ENCODE measurements at regions not wholly inside any gene's neighbourhood (a gene's known extent, or its start where the extent isn't known, plus 50 kb on each side); places are given as distances from the start of the nearest gene placed in this dataset.

DNA sequence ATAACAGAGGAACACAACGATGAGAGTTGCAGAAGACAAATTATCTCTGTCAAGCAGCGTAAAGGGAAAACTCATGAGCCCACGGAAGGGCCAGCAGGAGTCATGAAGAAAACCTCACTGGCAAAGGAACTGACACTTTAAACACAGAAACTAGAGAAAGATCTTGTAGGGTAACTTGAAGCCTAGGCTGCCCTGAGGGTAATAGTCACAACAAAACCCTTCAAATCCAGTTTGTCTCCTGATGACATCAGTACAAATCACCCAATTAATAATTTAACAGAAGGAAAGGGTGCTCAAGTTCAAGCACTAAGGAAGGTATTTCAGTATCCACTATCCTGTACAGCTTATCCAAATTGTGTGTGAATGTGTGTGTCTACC lies 549.1 kb downstream of the MTRR start:
- H3K27me3 ChIP-seq (ENCODE audit: insufficient read depth, low read length): no peaks in the 10 kb centered on the region
- no peak overlapping the region for H2AFZ ChIP-seq (ENCODE audit: low read length)
- H3K9me2 ChIP-seq (ENCODE audit: low read depth, low read length): no peaks in the 10 kb centered on the region
- no peak for TF ChIP-seq EZH2 (IDR thresholded peaks at IDR 0.05; ENCODE audit: borderline replicate concordance, low read length)
- TF ChIP-seq, protein P1, sequence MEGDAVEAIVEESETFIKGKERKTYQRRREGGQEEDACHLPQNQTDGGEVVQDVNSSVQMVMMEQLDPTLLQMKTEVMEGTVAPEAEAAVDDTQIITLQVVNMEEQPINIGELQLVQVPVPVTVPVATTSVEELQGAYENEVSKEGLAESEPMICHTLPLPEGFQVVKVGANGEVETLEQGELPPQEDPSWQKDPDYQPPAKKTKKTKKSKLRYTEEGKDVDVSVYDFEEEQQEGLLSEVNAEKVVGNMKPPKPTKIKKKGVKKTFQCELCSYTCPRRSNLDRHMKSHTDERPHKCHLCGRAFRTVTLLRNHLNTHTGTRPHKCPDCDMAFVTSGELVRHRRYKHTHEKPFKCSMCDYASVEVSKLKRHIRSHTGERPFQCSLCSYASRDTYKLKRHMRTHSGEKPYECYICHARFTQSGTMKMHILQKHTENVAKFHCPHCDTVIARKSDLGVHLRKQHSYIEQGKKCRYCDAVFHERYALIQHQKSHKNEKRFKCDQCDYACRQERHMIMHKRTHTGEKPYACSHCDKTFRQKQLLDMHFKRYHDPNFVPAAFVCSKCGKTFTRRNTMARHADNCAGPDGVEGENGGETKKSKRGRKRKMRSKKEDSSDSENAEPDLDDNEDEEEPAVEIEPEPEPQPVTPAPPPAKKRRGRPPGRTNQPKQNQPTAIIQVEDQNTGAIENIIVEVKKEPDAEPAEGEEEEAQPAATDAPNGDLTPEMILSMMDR (IDR thresholded peaks at IDR 0.05; ENCODE audit: low read length): no peak
- H3K36me3 ChIP-seq (ENCODE audit: insufficient read depth, low read length): no peaks in the 10 kb centered on the region
- no peak overlapping the region for H3K9ac ChIP-seq (ENCODE audit: low read length)
- H3K79me2 ChIP-seq (ENCODE audit: insufficient read depth, low read length): no peaks in the 10 kb centered on the region
- no peaks in the 10 kb centered on the region for H3K4me1 ChIP-seq (ENCODE audit: insufficient read depth, low read length, severe bottlenecking)
- no peaks in the 10 kb centered on the region for H3K9me3 ChIP-seq (ENCODE audit: low read length)
- H3K4me3 ChIP-seq (ENCODE audit: low read depth, low read length, poor library complexity, severe bottlenecking): no peak overlapping the region
- no peak overlapping the region for H3K4me2 ChIP-seq (ENCODE audit: low read length)
- H4K20me1 ChIP-seq (ENCODE audit: insufficient read depth, low read length): no peaks in the 10 kb centered on the region
- no peak overlapping the region for H3K27ac ChIP-seq (ENCODE audit: low read depth, low read length, poor library complexity, severe bottlenecking)
- no peaks in the 10 kb centered on the region for H3F3A ChIP-seq (ENCODE audit: insufficient read depth, low read length)

DNA sequence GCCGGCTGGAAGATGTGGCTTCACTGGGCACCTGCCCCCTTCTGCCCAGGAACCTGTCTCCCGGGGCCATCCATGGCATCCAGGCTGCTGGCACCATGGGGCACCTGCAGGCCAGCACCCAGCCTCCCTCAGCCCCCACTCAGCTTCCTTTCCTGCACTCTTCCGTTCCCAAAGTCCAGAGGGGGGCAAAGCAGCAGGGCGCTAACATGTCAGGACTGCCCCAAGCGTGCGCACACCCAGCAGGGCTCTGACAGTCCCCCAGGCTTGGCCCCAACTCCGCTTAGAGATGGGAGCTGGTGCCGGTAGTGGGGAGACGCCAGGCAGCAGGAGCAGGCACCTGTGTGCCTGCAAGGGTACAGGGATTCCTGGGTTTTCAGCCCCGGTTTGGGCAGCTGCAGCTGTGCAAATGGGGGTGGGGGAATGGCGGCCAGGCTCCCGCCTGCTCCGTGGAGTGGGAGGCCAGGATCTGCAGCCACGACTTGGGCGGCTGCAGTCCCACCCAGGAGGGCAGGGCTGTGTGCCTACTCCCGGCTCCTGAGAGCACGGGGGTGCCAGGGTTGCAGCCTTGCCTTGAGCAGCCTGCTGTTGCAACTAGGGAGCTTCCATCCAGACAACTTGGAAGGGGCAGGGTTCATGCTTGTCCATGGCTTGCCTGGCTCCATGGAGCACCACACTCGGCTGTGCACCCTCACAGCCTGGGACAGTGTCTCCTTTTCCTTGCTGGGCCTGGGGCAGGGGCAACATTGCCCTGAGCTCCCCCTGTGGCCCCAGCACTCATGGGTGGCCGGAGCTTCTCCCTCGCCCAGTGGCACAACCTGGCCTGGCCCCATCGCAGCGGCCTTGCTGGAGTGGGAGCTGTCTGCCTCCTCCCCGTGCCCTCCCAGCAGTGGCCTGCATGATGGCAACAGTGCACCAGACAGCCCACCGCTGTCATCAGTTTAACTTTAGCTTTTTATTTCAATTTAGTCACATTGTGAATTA lies 561.1 kb downstream of the MTRR start:
- Histone ChIP-seq H3K27me3 (ENCODE audit: insufficient read depth, low read length) (no peaks in the 10 kb centered on the region), H3K9me3 (ENCODE audit: low read length) (no peaks in the 10 kb centered on the region), H3K9me2 (ENCODE audit: low read depth, low read length) (no peaks in the 10 kb centered on the region), H3K36me3 (ENCODE audit: insufficient read depth, low read length) (no peaks in the 10 kb centered on the region), H3K4me2 (ENCODE audit: low read length) (no peak overlapping the region), H3K9ac (ENCODE audit: low read length) (no peak overlapping the region), H4K20me1 (ENCODE audit: insufficient read depth, low read length) (no peaks in the 10 kb centered on the region), H3K79me2 (ENCODE audit: insufficient read depth, low read length) (no peaks in the 10 kb centered on the region), H3K4me1 (ENCODE audit: insufficient read depth, low read length, severe bottlenecking) (no peaks in the 10 kb centered on the region), H2AFZ (ENCODE audit: low read length) (no peak overlapping the region), H3F3A (ENCODE audit: insufficient read depth, low read length) (no peaks in the 10 kb centered on the region), H3K4me3 (ENCODE audit: low read depth, low read length, poor library complexity, severe bottlenecking) (no peak overlapping the region), H3K27ac (ENCODE audit: low read depth, low read length, poor library complexity, severe bottlenecking) (no peak overlapping the region)
- TF ChIP-seq, protein P1 (IDR thresholded peaks at IDR 0.05; ENCODE audit: low read length): no peak
- TF ChIP-seq EZH2 (IDR thresholded peaks at IDR 0.05; ENCODE audit: borderline replicate concordance, low read length): no peak

DNA sequence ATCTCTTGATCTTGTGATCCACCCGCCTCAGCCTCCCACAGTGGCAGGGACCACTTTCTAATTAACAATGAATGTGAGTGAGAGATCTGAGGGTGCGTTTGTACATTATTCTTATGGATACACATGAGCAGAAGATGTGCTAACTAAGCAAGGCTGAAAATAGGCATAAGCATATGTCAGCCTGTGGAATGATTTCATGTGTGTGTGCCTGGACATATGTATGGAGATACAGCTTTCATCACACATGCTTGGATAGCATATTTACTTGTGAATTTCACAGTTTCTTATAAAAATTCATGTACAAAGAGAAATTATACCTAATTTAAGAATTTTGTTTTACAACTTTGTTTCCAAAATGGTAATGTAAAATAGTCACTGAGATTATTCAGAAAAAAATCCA lies 565.6 kb downstream of the MTRR start:
- Histone ChIP-seq H3K4me1 (ENCODE audit: insufficient read depth, low read length, severe bottlenecking) (no peaks in the 10 kb centered on the region), H2AFZ (ENCODE audit: low read length) (no peak overlapping the region), H3K4me3 (ENCODE audit: low read depth, low read length, poor library complexity, severe bottlenecking) (no peak overlapping the region), H3K36me3 (ENCODE audit: insufficient read depth, low read length) (no peaks in the 10 kb centered on the region), H3K27ac (ENCODE audit: low read depth, low read length, poor library complexity, severe bottlenecking) (no peak overlapping the region), H3K4me2 (ENCODE audit: low read length) (no peak overlapping the region), H3K27me3 (ENCODE audit: insufficient read depth, low read length) (no peaks in the 10 kb centered on the region), H3K9ac (ENCODE audit: low read length) (no peak overlapping the region), H4K20me1 (ENCODE audit: insufficient read depth, low read length) (no peaks in the 10 kb centered on the region), H3K9me3 (ENCODE audit: low read length) (no peaks in the 10 kb centered on the region), H3K9me2 (ENCODE audit: low read depth, low read length) (no peaks in the 10 kb centered on the region), H3F3A (ENCODE audit: insufficient read depth, low read length) (no peaks in the 10 kb centered on the region), H3K79me2 (ENCODE audit: insufficient read depth, low read length) (no peaks in the 10 kb centered on the region)
- TF ChIP-seq, protein P1 (IDR thresholded peaks at IDR 0.05; ENCODE audit: low read length): no peak
- no peak for TF ChIP-seq EZH2 (IDR thresholded peaks at IDR 0.05; ENCODE audit: borderline replicate concordance, low read length)

Measured in OCI-LY1 (cell line).